Activated T-cell treated with anti-CD3 and anti-CD28 coated beads, Interleukin-2, amount 50 U/mL, for 1 hour (primary cell): ENCODE measurements at regions not wholly inside any gene's neighbourhood (a gene's known extent, or its start where the extent isn't known, plus 50 kb on each side); places are given as distances from the start of the nearest gene placed in this dataset.

ENCODE experiments used
- DNase-seq: peaks from one replicate; pipeline ENCODE4 v3.0.0-alpha.2; 2020

- no peak for DNase-seq
Observed at GRCh38 chr13:106689906-106690305, 122.0 kb upstream of the ARGLU1 start.

GRCh38 chr13:106688940-106689339, 121.0 kb upstream of the ARGLU1 start:
- DNase-seq, result no peak

GRCh38 chr13:106686163-106686562, 118.2 kb upstream of the ARGLU1 start:
- no peak for DNase-seq

GRCh38 chr13:106685143-106685542, 117.2 kb upstream of the ARGLU1 start:
- no peak for DNase-seq

GRCh38 chr13:106683918-106684317, 116.0 kb upstream of the ARGLU1 start:
- no peak for DNase-seq

- no peak for DNase-seq
Observed at GRCh38 chr13:106683179-106683578, 115.2 kb upstream of the ARGLU1 start.

- no peak for DNase-seq
Observed at GRCh38 chr13:106681997-106682396, 114.1 kb upstream of the ARGLU1 start.

- DNase-seq, result no peak
Observed at GRCh38 chr13:106681536-106681935, 113.6 kb upstream of the ARGLU1 start.

GRCh38 chr13:106680796-106681472, 113.0 kb upstream of the ARGLU1 start:
- DNase-seq, result no peak

GRCh38 chr13:106678646-106679418, 110.9 kb upstream of the ARGLU1 start:
- DNase-seq, result no peak

- DNase-seq, result no peak
Observed at GRCh38 chr13:106675311-106675710, 107.4 kb upstream of the ARGLU1 start.

GRCh38 chr13:106660746-106661625, 93.0 kb upstream of the ARGLU1 start:
- no peak for DNase-seq

- DNase-seq, result no peak
Observed at GRCh38 chr13:106657104-106657503, 89.2 kb upstream of the ARGLU1 start.

- DNase-seq, result no peak
Observed at GRCh38 chr13:106656186-106656585, 88.2 kb upstream of the ARGLU1 start.

GRCh38 chr13:106651442-106651841, 83.5 kb upstream of the ARGLU1 start:
- no peak for DNase-seq

GRCh38 chr13:106650690-106651205, 82.8 kb upstream of the ARGLU1 start:
- no peak for DNase-seq

- no peak for DNase-seq
Observed at GRCh38 chr13:106649495-106649894, 81.6 kb upstream of the ARGLU1 start.

- no peak for DNase-seq
Observed at GRCh38 chr13:106640515-106640914, 72.6 kb upstream of the ARGLU1 start.

GRCh38 chr13:106637519-106637918, 69.6 kb upstream of the ARGLU1 start:
- DNase-seq, result no peak

GRCh38 chr13:106636492-106636891, 68.6 kb upstream of the ARGLU1 start:
- no peak for DNase-seq

GRCh38 chr13:106635616-106636015, 67.7 kb upstream of the ARGLU1 start:
- no peak for DNase-seq

- no peak for DNase-seq
Observed at GRCh38 chr13:106633321-106633720, 65.4 kb upstream of the ARGLU1 start.

GRCh38 chr13:106630650-106631049, 62.7 kb upstream of the ARGLU1 start:
- no peak for DNase-seq
